CD1c-positive myeloid dendritic cell (primary cell): ENCODE measurements at regions not wholly inside any gene's neighbourhood (a gene's known extent, or its start where the extent isn't known, plus 50 kb on each side); places are given as distances from the start of the nearest gene placed in this dataset.
A peak's percentile ranks its signal among the peaks of the same experiment; 100 is the strongest.

Experiments
- DNase-seq: peaks from one replicate; pipeline ENCODE4 v3.0.0-alpha.2; 2016; ENCODE audit errors: extremely low spot score

DNA sequence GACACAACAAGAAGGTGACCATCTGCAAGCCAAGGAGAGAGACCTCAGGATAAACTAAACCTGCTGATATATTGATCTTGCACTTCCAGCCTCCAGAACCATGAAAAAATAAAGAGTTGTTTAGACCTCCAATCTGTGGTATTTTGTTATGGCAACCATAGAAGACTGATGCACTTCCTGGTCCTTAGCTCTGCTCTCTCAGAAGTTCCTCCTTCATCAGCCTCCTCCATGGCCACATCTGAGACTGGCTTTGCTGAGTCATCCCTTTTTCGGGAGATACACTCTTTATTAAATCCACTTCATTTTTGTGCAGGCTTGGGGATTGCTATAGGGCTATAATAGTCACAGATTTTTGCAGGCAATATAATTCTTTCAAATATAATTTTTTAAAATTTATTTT lies 89.6 kb upstream of the ATF7IP start:
- peak; percentile 61 for DNase-seq

DNA sequence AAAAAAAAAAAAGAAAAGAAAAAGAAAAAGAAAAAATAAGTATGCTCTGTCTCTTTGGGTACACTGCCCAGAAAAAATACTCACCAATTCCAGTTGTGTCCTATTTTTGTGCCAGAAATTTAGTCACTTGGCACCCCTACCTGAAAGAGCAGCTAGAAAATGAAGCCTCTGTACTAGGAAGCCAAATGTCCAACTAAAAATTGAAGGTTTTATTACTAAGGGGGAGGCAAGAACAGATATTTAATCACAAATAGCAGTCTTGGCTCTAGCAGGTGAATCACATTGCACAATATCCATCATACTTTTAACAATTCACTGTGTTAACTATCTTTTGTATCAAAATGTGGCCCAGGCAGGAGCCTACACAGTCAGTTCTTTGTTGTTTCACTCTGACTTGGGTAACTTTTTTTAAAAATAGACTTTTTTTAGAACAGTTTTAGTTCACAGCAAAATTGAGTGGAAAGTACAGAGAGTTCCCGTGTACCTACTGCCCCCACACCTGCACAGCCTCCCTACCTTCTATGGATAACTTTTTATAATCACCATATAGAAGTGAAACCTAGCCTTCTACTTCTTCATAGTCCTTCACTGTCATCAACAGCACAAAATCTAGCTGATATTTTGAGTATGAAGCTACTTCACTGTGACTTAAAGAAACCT lies 87.1 kb upstream of the ATF7IP start:
- no peak for DNase-seq

DNA sequence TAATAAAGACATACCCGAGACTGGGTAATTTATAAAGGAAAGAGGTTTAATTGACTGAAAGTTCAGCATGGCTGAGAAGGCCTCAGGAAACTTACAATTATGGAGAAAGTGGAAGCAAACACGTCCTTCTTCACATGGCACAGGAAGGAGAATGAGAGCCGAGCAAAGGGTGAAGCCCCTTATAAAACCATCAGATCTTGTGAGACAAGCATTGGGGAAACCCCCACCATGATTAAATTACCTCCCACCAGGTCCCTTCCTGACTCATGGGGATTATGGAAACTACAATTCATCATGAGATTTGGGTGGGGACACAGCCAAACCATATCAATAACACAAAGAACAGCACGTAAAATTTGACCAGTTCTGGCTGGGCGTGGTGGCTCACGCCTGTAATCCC lies 85.6 kb upstream of the ATF7IP start:
- no peak for DNase-seq

DNA sequence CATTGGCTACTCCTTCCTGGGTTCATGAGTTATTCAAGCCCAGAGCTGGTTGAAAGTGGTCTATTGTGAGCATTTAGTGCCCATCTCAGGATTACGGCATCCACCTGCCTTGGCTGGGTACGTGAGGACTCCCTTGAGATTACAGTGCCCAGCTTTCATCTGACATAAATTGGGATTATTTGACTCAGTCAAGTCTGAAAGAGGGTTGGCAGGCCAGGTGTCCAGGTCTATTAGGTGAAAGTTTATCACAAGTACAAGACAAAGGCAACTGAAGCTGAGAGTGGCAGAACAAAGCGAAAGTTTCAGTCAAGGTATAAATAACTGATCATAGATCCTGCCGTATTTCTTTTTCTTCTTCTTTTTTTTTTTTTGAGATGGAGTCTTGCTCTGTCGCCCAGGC lies 84.6 kb upstream of the ATF7IP start:
- DNase-seq, result no peak

DNA sequence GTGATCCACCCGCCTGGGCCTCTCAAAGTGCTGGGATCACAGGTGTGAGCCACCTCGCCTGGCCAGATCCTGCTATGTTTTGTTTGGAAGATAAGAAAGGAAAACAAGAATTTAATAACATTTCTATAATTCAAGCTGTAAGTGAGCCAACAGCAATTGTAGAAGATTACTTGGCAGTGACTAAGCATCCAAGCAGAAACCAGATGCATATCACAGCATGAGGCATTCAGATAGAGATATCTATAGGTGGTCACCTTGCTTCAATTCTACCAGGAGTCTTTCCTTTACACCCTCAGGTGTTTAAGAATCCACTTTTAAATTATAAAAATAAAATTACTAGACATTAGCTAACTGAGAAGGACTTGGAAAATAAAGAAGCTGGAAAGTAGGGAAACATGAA lies 83.9 kb upstream of the ATF7IP start:
- no peak for DNase-seq

DNA sequence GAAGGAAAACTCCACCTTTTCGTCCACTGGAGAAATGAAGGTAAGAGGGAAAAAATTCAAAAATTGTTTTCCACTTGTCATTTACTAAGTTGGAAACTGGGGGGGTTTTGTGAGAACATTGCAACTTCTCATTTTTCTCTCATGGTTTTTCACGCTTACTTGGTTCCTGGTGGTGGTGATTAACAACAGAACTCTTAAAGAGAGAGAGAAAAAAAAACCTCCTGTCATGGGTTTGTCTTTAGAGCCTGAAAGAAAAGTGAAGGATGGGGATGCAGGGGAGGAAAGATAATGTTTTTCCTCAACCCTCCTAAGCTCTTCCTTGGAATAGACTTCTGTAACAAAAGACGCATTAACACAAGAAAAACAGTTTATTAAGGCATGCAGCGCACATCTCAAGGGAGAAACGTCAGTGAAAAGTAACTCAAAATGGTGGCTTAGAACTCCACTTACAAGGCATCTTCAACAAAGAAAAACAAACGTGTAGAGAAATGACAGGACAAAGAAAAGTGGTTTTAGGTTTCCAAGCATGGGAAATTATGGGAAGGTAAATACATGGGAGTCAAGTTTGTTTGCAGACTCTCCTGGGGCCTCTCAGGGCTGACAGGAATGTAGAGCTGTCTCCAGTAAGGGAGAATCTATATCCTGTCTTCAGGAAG lies 81.9 kb upstream of the ATF7IP start:
- DNase-seq, result peak; percentile 26

DNA sequence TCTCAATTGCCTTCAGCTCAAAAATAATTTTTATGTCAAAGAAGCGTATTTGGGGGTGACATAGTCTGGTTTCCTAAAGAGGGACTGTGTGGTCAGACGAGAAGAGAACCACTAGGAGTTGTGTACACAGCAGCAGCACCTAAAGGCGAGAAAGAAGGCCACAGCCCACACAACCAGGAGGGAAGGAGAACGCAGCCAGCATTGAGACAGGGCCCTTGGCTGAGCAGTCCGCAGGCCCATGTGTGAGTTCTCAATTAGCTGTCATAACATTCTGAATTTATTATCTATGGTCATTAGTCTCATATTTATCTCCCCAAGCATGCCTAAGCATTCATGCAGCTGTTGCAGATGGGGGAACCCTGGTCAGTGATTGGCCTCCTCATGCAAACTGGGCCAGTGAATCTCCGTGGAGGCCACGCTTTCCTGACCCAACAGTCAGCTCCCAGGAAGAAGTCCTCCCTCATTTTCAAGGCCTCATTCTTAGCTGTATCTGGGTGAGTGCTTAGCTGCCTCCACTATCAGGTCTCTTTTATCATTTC lies 81.2 kb upstream of the ATF7IP start:
- no peak for DNase-seq

DNA sequence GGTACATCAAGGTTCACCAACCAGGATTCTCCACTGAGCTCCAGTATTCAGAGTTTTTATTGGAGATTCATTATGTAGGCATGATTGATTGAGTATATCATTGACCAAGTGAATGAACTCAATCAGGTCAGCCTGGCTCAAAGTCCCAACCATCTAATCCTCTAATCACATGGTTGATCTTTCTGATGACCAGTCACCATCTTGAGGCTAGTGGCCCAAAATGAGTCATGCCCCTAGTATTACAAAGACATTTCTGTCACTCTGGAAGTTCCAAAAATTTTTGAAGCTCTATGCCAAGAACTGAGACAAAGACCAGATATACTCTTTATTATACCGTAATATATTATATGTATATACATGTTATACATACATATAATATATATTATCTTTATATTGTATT lies 75.9 kb upstream of the ATF7IP start:
- no peak for DNase-seq

DNA sequence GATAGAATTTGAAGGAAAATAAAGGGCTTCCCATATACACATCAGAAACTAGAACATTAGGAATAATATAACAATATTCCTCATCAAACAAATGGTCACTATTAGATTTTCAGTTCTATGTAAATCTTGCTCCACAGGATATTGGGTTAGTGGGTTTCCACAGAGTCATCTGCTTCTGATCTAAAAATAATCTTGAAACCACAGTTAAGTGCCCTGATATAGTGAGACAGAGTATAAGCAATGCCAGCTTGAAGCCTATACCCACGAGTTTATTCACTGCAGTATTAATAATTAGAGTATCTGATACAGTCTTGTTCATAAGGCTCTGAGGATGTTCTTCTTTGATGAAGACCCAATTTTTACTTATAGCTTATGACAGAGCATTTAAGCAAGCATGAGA lies 74.5 kb upstream of the ATF7IP start:
- no peak for DNase-seq

DNA sequence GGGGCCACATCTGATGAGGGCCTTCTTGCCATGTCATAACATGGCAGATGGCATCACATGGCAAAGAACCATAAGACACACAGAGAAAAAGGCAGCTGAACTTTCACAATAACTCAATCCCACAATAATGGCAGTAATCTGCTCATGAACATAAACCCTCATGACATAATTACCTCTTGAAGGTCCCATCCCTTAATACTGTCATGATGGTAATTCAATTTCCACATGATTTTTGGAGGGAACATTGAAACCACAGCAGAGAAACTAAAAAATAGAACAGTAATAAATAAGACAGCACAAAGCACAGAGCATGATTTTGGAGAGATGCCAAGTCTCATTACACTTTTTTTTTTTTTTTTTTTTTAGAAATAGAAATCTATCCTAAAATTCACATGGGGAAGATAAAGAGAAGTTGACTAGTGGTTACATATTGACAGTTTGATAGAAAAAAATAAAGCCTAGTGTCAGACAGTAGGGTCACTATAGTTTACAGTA lies 61.8 kb upstream of the ATF7IP start:
- no peak for DNase-seq

DNA sequence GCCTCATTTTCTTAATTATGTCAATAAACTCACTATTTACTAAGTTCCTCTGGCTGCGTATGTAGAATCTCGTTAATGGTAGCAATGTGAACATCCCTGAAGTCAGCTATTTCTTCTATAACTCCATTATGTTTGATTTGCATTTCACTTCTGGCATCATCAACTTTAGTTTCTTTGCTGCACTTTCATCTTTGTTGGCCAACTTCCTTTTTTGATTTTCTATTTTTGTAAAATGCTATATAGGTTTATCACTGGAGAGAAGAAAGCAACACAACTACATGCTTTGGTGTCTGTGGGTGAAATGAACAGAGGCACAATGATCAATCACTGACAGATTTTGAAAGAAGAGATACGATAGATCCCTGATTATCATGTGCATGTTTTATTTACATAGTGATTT lies 58.5 kb upstream of the ATF7IP start:
- DNase-seq, result no peak

DNA sequence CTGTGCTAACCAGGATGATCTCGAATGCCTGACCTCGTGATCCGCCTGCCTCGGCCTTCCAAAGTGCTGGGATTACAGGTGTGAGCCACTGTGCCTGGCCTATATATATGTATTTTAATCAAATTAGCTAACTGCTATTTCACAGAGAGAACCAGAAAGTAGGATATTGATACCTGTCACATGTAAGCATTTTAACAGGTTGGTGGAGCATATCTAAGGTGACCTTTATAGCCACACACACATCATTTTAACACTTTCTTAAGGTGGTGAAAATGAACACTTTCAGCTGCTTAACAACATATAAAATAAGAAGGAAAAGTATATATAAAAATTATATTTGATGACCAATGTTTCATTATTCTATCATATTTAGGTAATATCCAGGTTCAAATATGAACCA lies 57.0 kb upstream of the ATF7IP start:
- no peak for DNase-seq

DNA sequence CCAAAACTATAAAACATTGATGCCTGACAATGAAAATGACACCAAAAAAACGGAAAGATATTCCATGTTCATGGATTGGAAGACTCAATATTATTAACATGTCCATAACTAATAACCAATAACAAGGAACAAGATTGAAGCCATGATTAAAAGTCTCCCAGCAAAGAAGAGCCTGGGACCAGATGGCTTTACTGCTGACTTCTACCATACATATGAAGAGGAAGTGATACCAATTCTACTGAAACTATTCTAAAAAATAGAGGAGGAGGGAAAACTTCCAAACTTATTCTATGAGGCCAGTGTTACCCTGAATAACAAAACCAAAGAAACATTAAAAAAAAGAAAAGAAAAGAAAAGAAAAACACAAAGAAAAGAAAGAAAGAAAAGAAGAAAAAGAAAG lies 54.6 kb upstream of the ATF7IP start:
- peak; percentile 18 for DNase-seq

DNA sequence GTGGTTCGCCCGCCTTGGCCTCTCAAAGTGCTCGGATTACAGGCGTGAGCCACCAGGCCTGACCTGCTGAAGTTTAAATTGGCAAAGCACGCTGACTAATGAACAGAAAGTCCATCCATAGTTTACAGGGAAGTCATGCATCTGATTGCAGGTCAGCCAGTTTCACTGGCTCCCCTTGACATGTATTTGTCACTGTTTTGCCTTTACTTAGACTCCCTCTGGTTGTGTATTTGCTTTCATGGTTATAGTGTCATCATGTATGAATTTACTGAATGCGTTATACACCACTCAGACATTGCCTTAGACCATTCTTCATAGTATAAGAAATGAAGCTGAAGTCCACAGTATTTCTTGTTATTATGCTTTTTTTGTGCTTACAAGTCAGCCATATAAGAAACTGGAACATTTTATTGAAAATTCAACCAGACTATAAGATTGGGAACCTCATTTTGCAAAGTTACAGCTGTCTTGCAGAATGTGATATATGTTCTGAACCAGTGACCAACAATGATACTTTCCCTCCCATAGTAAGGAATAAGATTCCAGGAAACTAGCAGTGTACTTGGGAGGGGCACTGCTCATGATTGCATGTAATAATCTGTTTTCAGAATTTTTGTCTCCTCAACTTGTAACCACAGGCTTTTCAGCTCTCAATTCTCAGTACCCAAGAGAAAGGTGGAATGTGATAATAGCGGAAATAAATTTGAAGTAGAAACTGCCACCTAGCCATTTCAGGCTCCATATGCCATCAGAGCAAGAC lies 51.9 kb upstream of the ATF7IP start:
- DNase-seq, result no peak

DNA sequence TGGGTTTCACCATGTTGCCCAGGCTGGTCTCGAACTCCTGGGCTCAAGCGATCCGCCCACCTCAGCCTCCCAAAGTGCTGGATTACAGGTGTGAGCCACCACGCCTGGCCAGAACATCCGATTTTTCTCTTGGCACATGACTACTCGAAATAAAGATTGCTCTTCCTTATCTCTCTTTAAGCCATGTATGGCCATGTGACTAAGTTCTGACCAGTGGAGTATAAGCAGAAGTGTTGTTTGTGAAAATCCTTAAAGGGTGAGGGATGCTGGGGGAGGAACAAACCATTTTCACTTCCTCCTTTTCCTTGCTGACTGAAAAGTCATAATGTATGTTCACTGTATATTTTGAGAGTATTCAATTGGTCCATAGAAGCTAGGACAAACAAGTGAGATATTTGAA lies 50.7 kb upstream of the ATF7IP start:
- peak; percentile 86 for DNase-seq

DNA sequence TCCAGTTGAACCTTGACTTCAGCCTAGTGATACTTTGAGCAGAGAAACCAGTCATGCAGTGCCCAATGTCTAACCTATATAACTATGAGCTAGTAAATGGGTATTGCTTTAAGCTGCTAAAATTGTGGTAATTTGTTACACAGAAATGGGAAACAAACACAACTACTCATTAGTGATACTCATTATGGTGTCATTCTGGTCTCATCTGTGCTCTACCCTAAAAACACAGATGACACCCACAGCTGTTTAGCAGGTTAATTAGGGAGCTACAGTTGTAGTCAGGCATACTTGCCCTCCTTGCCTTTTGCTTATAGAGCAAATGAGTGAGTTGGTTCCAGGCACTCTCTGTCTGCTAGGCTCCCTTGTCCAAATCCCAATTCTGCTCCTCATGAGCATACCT lies 50.0 kb upstream of the ATF7IP start:
- no peak for DNase-seq
